Fibroblast of lung (primary cell): ENCODE measurements at regions not wholly inside any gene's neighbourhood (a gene's known extent, or its start where the extent isn't known, plus 50 kb on each side); places are given as distances from the start of the nearest gene placed in this dataset.

Source experiments
- CTCF ChIP-seq, 2 donors: IDR thresholded peaks in 1 of 2; conservative IDR thresholded peaks in 1 of 2; 1 replicate in 1 of 2; 2 replicates in 1 of 2; pipeline ENCODE4 v1.5.1; 2011 to 2012; ENCODE audit warnings: low read length in 2 of 2, control low read depth in 1 of 2, inconsistent platforms in 1 of 2, low read depth in 1 of 2, mild to moderate bottlenecking in 1 of 2
- EZH2 ChIP-seq: IDR thresholded peaks from 2 replicates; pipeline ENCODE4 v1.5.1; 2012; ENCODE audit warnings: low read length, control low read depth, mild to moderate bottlenecking; ENCODE audit errors: missing control alignments

- TF ChIP-seq CTCF (conservative IDR thresholded peaks at IDR 0.05 in 1 of 2, IDR thresholded peaks at IDR 0.05 in 1 of 2; ENCODE audit: low read depth in 1 of 2, low read length in 2 of 2) = no peak
- TF ChIP-seq EZH2 = no peak
These were observed 207.7 kb upstream of the CFAP20DC start for GRCh38 chr3:59257506-59257905.
